ENCODE measurements at regions not wholly inside any gene's neighbourhood (a gene's known extent, or its start where the extent isn't known, plus 50 kb on each side); places are given as distances from the start of the nearest gene placed in this dataset.

GRCh38 chr7:19948160-19948559 is 174.7 kb upstream of the TMEM196 start (continued):
- TF ChIP-seq, protein P1, sequence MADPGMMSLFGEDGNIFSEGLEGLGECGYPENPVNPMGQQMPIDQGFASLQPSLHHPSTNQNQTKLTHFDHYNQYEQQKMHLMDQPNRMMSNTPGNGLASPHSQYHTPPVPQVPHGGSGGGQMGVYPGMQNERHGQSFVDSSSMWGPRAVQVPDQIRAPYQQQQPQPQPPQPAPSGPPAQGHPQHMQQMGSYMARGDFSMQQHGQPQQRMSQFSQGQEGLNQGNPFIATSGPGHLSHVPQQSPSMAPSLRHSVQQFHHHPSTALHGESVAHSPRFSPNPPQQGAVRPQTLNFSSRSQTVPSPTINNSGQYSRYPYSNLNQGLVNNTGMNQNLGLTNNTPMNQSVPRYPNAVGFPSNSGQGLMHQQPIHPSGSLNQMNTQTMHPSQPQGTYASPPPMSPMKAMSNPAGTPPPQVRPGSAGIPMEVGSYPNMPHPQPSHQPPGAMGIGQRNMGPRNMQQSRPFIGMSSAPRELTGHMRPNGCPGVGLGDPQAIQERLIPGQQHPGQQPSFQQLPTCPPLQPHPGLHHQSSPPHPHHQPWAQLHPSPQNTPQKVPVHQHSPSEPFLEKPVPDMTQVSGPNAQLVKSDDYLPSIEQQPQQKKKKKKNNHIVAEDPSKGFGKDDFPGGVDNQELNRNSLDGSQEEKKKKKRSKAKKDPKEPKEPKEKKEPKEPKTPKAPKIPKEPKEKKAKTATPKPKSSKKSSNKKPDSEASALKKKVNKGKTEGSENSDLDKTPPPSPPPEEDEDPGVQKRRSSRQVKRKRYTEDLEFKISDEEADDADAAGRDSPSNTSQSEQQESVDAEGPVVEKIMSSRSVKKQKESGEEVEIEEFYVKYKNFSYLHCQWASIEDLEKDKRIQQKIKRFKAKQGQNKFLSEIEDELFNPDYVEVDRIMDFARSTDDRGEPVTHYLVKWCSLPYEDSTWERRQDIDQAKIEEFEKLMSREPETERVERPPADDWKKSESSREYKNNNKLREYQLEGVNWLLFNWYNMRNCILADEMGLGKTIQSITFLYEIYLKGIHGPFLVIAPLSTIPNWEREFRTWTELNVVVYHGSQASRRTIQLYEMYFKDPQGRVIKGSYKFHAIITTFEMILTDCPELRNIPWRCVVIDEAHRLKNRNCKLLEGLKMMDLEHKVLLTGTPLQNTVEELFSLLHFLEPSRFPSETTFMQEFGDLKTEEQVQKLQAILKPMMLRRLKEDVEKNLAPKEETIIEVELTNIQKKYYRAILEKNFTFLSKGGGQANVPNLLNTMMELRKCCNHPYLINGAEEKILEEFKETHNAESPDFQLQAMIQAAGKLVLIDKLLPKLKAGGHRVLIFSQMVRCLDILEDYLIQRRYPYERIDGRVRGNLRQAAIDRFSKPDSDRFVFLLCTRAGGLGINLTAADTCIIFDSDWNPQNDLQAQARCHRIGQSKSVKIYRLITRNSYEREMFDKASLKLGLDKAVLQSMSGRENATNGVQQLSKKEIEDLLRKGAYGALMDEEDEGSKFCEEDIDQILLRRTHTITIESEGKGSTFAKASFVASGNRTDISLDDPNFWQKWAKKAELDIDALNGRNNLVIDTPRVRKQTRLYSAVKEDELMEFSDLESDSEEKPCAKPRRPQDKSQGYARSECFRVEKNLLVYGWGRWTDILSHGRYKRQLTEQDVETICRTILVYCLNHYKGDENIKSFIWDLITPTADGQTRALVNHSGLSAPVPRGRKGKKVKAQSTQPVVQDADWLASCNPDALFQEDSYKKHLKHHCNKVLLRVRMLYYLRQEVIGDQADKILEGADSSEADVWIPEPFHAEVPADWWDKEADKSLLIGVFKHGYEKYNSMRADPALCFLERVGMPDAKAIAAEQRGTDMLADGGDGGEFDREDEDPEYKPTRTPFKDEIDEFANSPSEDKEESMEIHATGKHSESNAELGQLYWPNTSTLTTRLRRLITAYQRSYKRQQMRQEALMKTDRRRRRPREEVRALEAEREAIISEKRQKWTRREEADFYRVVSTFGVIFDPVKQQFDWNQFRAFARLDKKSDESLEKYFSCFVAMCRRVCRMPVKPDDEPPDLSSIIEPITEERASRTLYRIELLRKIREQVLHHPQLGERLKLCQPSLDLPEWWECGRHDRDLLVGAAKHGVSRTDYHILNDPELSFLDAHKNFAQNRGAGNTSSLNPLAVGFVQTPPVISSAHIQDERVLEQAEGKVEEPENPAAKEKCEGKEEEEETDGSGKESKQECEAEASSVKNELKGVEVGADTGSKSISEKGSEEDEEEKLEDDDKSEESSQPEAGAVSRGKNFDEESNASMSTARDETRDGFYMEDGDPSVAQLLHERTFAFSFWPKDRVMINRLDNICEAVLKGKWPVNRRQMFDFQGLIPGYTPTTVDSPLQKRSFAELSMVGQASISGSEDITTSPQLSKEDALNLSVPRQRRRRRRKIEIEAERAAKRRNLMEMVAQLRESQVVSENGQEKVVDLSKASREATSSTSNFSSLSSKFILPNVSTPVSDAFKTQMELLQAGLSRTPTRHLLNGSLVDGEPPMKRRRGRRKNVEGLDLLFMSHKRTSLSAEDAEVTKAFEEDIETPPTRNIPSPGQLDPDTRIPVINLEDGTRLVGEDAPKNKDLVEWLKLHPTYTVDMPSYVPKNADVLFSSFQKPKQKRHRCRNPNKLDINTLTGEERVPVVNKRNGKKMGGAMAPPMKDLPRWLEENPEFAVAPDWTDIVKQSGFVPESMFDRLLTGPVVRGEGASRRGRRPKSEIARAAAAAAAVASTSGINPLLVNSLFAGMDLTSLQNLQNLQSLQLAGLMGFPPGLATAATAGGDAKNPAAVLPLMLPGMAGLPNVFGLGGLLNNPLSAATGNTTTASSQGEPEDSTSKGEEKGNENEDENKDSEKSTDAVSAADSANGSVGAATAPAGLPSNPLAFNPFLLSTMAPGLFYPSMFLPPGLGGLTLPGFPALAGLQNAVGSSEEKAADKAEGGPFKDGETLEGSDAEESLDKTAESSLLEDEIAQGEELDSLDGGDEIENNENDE (IDR thresholded peaks at IDR 0.05; ENCODE audit: insufficient replicate concordance, low read length): no peak
- TF ChIP-seq TBP (IDR thresholded peaks at IDR 0.05; ENCODE audit: low read depth, low read length) (no peak), POLR2A (IDR thresholded peaks at IDR 0.05; ENCODE audit: control extremely low read depth in 1 of 2, low read depth in 2 of 2, low read length in 2 of 2) (no peak), SRF (IDR thresholded peaks at IDR 0.05; ENCODE audit: low read depth, low read length) (no peak)

Measured in H1 (cell line).